C4-2B (cell line): ENCODE measurements at regions not wholly inside any gene's neighbourhood (a gene's known extent, or its start where the extent isn't known, plus 50 kb on each side); places are given as distances from the start of the nearest gene placed in this dataset.
A peak's percentile ranks its signal among the peaks of the same experiment; 100 is the strongest.

Experiments used
- H3K27ac ChIP-seq: fragments of 450-650 bp; 2 replicates; pipeline ENCODE4 v1.5.1; 2017
- CTCF ChIP-seq: fragments of 450-650 bp; conservative IDR thresholded peaks from 2 replicates; pipeline ENCODE4 v1.5.1; 2017; ENCODE audit warnings: mild to moderate bottlenecking
- ZFX ChIP-seq: fragments of 450-650 bp; IDR thresholded peaks from 2 replicates; pipeline ENCODE4 v1.6.1; 2017

DNA sequence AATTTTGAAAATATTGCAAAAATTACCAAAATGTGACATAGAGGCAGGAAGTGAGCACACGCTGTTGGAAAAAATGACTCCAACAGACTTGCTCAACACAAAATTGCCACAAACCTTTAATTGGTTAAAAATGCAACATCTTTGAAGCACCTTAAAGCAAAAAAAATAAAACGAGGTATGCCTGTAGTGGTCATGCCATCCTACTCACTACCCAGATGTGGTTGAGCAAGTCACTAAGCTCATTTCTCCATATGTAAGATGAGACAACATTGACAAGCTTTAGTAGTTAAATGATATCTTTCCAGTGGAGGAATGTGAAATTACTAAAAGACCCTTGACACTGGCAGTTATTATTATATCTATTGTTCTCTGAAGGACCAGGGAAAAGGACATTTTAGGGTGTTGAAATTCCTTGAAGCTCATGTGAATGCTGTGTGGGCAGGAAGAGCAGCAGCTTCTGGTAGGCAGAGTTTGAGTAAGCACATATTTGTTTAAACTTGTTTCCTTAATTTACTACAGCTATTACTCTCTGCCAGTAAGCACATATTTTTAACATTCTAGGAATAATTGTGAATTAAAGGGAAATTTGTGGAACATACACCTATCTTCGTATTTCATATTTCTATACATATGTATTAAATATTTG lies 131.6 kb upstream of the P2RY1 start:
- TF ChIP-seq CTCF (no peak), ZFX (no peak)
- H3K27ac ChIP-seq = no peak overlapping the region

DNA sequence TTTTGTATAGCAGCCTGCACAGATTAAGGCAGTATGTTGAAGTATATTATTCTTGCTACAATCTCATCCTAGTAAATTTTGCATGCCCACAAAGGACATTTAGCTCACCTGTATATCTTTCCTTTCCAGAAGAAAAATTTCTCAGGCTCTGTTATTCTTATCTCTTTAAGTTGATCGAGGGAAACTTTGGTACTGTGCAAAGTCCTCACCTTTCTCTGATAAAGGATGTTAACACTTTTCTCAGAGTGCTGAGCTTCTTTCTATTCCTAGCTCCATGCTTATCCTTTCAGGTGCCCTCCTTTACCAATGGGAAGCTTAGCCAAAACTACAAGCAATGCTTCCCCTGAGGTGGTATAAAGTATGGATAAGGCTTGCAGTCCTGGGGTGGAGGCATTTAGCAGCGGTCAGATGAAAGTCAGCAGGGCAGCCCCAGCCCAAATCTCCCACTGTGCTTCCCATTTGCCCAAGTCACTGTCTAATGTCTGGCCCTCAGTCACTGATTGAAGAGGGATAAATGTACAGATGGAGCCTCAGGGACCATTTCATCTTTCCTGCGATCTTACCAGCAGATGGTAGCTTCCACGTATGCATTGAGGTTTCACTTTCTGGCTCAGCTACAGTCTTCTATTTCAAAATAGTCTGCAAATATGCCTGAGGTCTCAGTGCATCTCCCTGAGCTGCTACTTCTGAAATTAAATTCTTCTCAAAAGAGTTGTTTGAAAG lies 127.8 kb upstream of the P2RY1 start:
- H3K27ac ChIP-seq = no peak overlapping the region
- TF ChIP-seq ZFX (no peak), CTCF (no peak)

DNA sequence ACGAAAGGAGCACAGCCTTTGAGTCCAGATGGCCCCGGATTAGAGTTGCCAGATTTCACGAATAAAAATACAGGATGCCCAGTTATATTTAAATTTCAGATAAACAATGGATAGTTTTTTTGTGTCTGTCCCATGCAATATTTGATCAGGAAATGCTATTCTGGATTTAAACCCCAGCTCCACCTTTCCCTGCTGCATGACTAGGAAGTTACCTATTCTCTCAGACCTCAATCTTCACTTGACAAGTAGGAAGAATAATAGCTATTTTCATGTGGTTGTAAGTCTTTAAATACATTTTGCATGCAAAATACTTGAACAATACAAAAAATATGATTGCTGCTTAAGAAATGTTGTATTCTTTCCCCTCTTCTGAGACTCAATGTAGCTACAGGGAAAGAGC lies 125.3 kb upstream of the P2RY1 start:
- no peak overlapping the region for H3K27ac ChIP-seq
- TF ChIP-seq CTCF (no peak), ZFX (no peak)

DNA sequence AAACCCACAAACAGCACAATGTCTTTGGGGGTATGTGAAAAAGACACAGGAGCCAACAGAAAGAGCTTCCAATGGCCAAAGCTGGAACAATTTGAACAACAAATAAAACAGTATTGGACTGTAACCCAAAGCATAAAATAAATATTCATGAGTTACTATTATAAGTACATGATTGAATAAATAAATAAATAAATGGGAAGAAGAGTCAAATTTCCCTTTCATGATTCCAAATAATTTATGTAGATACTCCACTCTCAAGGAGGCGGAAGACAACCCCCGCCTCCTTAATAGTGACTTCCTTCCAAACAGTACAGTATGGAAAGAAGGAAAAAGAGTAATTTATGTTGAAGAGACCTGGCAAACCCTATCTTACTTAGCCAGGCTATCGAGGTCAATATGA lies 124.4 kb upstream of the P2RY1 start:
- H3K27ac ChIP-seq = no peak overlapping the region
- TF ChIP-seq CTCF (no peak), ZFX (no peak)

DNA sequence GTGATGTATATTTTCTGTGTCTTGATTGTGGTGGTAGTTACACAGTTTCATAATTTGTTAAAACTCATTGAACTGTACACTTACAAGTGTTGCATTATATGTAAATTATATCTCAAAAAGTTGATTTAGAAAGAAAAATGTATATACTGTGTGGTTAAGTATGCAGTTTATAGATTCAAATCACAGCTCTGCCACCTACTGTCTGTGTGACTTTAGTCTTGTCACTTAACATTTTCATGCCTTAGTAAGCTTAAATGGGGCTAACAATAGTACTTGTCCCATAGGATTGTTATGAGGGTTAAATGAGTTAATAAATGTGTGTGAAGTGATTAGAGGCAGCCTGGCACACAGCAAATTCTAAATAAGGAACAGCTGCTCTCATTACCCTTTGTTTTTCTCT lies 120.9 kb upstream of the P2RY1 start:
- TF ChIP-seq ZFX = no peak
- peak; percentile 25; the same call in 1 of the 2 replicates for TF ChIP-seq CTCF
- H3K27ac ChIP-seq = no peak overlapping the region

DNA sequence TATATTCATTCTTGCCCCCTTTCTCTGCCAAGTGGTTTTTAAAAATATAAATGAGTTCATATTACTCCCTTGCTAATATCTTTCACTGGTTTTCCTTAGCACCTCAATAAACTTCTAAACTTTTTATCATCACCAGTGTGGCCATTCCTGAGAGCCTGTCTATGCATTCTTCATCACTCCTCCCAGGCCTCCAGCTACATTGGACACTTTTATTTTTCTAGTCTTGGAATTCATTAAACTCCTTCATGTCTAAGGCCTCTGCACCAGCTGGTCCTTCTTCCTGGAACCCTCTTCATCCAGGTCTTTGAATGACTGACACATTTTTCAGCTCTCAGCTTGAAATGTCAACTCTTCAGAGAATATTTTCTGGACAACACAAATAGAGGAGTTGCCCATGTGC lies 120.4 kb upstream of the P2RY1 start:
- H3K27ac ChIP-seq = no peak overlapping the region
- TF ChIP-seq ZFX = no peak
- TF ChIP-seq CTCF = no peak

GRCh38 chr3:152717252-152717651 lies 117.7 kb upstream of the P2RY1 start:
- TF ChIP-seq ZFX = no peak
- no peak for TF ChIP-seq CTCF
- H3K27ac ChIP-seq = no peak overlapping the region
